T-helper 2 cell (primary cell): ENCODE measurements at regions not wholly inside any gene's neighbourhood (a gene's known extent, or its start where the extent isn't known, plus 50 kb on each side); places are given as distances from the start of the nearest gene placed in this dataset.

ENCODE experiments used
- DNase-seq, 5 experiments: peaks; one replicate each; pipeline versions ENCODE4 v3.0.0 to v3.0.0-alpha.2; 2012 to 2022

DNA sequence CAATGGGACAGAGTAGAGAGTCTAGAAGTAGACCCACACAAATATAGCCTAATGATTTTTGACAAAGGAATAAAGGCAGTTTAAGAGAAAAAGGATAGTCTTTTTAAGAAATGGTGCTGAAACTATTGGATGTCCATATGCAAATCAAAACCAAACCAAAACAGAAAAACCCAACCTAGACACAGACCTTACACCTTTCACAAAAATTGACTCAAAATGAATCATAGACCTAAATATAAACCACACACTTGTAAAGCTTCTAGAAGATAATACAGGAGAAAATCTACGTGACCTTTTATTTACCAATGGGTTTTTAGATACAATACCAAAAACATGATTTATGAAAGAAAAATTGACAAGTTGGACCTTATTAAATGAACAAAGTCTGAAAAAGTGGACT, 66.4 kb upstream of the MPHOSPH6 start:
- no peak for DNase-seq

- no peak for DNase-seq
These were observed 62.8 kb upstream of the MPHOSPH6 start for GRCh38 chr16:82232806-82233205.

- DNase-seq, result no peak
These were observed 61.2 kb upstream of the MPHOSPH6 start for GRCh38 chr16:82231008-82231787.

GRCh38 chr16:82229800-82230619, 60.0 kb upstream of the MPHOSPH6 start:
- peak; percentile 9 to 38 (median 26) for DNase-seq

DNA sequence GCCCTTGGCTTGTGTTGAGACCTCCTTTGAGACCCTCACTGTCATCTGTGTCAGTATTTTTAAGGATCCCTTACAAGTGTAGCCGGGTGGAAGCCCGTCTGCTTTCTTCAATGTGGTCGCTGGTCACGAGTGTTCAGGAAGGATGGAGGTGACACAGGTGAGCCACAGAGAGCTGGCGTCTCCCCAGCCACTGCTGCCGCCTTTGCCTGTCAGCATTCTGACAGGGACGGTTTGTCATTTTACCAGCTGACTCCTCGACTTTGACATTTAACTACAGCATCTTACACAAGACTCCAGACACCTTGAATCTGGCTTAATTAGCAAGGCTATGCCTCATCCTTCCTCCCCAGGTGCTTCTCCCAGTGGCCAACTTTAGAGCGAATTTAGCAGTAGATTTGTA, 56.3 kb upstream of the MPHOSPH6 start:
- no peak for DNase-seq

DNA sequence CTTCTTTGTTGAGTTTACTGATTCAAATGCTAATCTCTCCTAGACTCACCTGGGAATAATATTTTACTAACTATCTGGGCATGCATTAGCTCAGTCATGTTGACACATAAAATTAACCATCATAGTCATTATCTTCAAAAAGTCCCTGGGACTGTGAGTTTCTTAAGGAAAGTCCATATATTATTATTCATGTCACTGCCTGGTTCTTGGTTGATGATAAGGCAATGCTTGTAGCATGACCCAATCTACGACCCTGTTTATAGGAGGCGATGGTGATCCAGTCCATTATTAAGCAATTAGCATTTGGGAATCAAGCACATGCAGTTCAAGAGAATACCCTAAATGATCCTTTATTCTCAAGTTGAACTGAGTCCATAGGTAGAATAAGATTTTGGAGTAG, 54.8 kb upstream of the MPHOSPH6 start:
- DNase-seq, result no peak

- DNase-seq, result no peak
These were observed 50.5 kb upstream of the MPHOSPH6 start for GRCh38 chr16:82220541-82220940.
